Mucosa of rectum (tissue), 2 donors: ENCODE measurements at regions not wholly inside any gene's neighbourhood (a gene's known extent, or its start where the extent isn't known, plus 50 kb on each side); places are given as distances from the start of the nearest gene placed in this dataset.

Source experiments
- H3K27ac ChIP-seq, 2 donors: one replicate each; pipeline ENCODE4 v1.7.0; 2013; ENCODE audit warnings: inconsistent platforms in 2 of 2, low read depth in 2 of 2, low read length in 2 of 2
- H3K27me3 ChIP-seq, 2 donors: one replicate each; pipeline ENCODE4 v1.7.0; 2013; ENCODE audit warnings: low read length in 2 of 2; ENCODE audit not compliant: control insufficient read depth in 2 of 2, insufficient read depth in 2 of 2
- H3K36me3 ChIP-seq, 2 donors: one replicate each; pipeline ENCODE4 v1.7.0; 2013; ENCODE audit warnings: low read length in 2 of 2; ENCODE audit not compliant: control insufficient read depth in 2 of 2, insufficient read depth in 2 of 2
- H3K4me1 ChIP-seq, 2 donors: one replicate each; pipeline ENCODE4 v1.7.0; 2013; ENCODE audit warnings: low read length in 2 of 2, mild to moderate bottlenecking in 1 of 2; ENCODE audit not compliant: control insufficient read depth in 2 of 2, insufficient read depth in 2 of 2
- H3K4me3 ChIP-seq, 2 donors: one replicate each; pipeline ENCODE4 v1.7.0; 2013; ENCODE audit warnings: low read length in 2 of 2
- H3K9ac ChIP-seq, 2 donors: one replicate each; pipeline ENCODE4 v1.7.0; 2013; ENCODE audit warnings: low read length in 2 of 2, low read depth in 1 of 2, mild to moderate bottlenecking in 1 of 2
- H3K9me3 ChIP-seq, 2 donors: one replicate each; pipeline ENCODE4 v1.7.0; 2013; ENCODE audit warnings: low read length in 2 of 2; ENCODE audit not compliant: control insufficient read depth in 2 of 2
- donor health status: healthy.
- donor health status: Normal muscosa, but diverticular disease.

DNA sequence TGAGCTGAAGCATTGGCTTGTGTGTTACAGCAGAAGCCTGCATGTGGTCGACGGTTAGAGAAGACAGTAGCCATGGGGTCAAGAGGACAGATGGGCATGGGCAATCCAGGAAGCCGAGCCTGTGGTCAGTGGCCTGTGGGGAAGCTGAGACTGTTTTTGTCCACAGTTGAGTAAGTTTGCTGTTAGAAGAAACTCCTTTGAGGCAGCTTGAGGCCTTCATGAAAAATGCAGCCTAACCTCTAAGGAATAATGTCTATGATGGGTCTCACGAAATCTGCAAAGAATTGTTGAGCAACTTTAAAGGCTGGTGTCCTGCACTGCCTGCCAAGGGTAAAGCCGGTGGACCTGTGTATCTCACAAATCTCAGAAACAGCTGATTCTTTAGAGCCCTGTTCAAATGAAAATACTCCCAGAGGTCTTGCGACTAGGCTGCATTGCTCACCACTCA, 322.4 kb downstream of the SETD4 start:
- H3K4me1 ChIP-seq: no peaks in the 10 kb centered on the region
- H3K9ac ChIP-seq: no peak overlapping the region
- no peaks in the 10 kb centered on the region for H3K27me3 ChIP-seq
- no peak overlapping the region for H3K27ac ChIP-seq
- H3K36me3 ChIP-seq: no peaks in the 10 kb centered on the region
- peaks cover 0 to 2% of the 10 kb centered on the region in 2 donors for H3K9me3 ChIP-seq
- H3K4me3 ChIP-seq: no peak overlapping the region

- no peak overlapping the region for H3K4me3 ChIP-seq
- no peaks in the 10 kb centered on the region for H3K36me3 ChIP-seq
- peaks cover 0 to 2% of the 10 kb centered on the region in 2 donors for H3K9me3 ChIP-seq
- no peak overlapping the region for H3K27ac ChIP-seq
- H3K4me1 ChIP-seq: no peaks in the 10 kb centered on the region
- no peaks in the 10 kb centered on the region for H3K27me3 ChIP-seq
- H3K9ac ChIP-seq: no peak overlapping the region
These were observed 322.9 kb downstream of the SETD4 start for GRCh38 chr21:35737449-35737848.

- no peak overlapping the region for H3K27ac ChIP-seq
- no peak overlapping the region for H3K9ac ChIP-seq
- no peaks in the 10 kb centered on the region for H3K27me3 ChIP-seq
- no peaks in the 10 kb centered on the region for H3K36me3 ChIP-seq
- H3K4me3 ChIP-seq: no peak overlapping the region
- H3K9me3 ChIP-seq: no peaks in the 10 kb centered on the region
- no peaks in the 10 kb centered on the region for H3K4me1 ChIP-seq
These were observed 327.5 kb downstream of the SETD4 start for GRCh38 chr21:35732788-35733187.

GRCh38 chr21:35730325-35730724, 330.0 kb downstream of the SETD4 start:
- no peak overlapping the region for H3K9ac ChIP-seq
- H3K27ac ChIP-seq: no peak overlapping the region
- no peaks in the 10 kb centered on the region for H3K4me1 ChIP-seq
- no peaks in the 10 kb centered on the region for H3K36me3 ChIP-seq
- H3K27me3 ChIP-seq: no peaks in the 10 kb centered on the region
- H3K9me3 ChIP-seq: no peaks in the 10 kb centered on the region
- H3K4me3 ChIP-seq: no peak overlapping the region

- H3K4me1 ChIP-seq: no peaks in the 10 kb centered on the region
- no peaks in the 10 kb centered on the region for H3K36me3 ChIP-seq
- no peak overlapping the region for H3K27ac ChIP-seq
- no peak overlapping the region for H3K4me3 ChIP-seq
- no peak overlapping the region for H3K9ac ChIP-seq
- H3K9me3 ChIP-seq: no peaks in the 10 kb centered on the region
- no peaks in the 10 kb centered on the region for H3K27me3 ChIP-seq
These were observed 332.5 kb downstream of the SETD4 start for GRCh38 chr21:35727830-35728229.

DNA sequence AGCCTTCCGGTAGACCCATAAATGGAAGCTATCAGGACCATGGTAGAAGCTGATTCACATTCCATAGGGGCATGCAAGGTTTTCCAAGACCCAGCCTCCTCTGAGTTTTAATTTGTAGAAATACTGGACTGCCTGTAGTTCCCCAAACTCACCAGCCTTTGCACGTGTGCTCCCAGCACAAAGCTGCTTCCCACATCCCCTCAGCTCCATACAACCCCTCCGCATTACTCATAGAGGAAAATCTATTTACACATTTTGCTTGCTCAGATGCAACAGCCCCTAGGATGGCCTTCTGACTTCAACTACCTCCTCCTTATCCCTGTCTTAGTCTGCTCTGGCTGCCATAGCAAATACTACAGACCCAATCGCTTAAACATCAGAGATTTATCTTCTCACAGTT, 336.2 kb downstream of the SETD4 start:
- Histone ChIP-seq H3K4me1 (no peaks in the 10 kb centered on the region), H3K27ac (no peak overlapping the region), H3K27me3 (no peaks in the 10 kb centered on the region), H3K9ac (no peak overlapping the region), H3K4me3 (no peak overlapping the region), H3K36me3 (no peaks in the 10 kb centered on the region), H3K9me3 (no peaks in the 10 kb centered on the region)

GRCh38 chr21:35721701-35722100, 338.6 kb downstream of the SETD4 start:
- no peak overlapping the region for H3K9ac ChIP-seq
- no peaks in the 10 kb centered on the region for H3K36me3 ChIP-seq
- H3K27ac ChIP-seq: no peak overlapping the region
- no peaks in the 10 kb centered on the region for H3K4me1 ChIP-seq
- no peaks in the 10 kb centered on the region for H3K27me3 ChIP-seq
- H3K9me3 ChIP-seq: no peaks in the 10 kb centered on the region
- H3K4me3 ChIP-seq: no peak overlapping the region

GRCh38 chr21:35720208-35720731, 340.1 kb downstream of the SETD4 start:
- no peaks in the 10 kb centered on the region for H3K36me3 ChIP-seq
- no peaks in the 10 kb centered on the region for H3K4me1 ChIP-seq
- no peak overlapping the region for H3K9ac ChIP-seq
- H3K27me3 ChIP-seq: no peaks in the 10 kb centered on the region
- H3K9me3 ChIP-seq: no peaks in the 10 kb centered on the region
- H3K27ac ChIP-seq: no peak overlapping the region
- no peak overlapping the region for H3K4me3 ChIP-seq

- H3K4me3 ChIP-seq: no peak overlapping the region
- H3K27ac ChIP-seq: no peak overlapping the region
- no peaks in the 10 kb centered on the region for H3K9me3 ChIP-seq
These were observed 341.2 kb downstream of the SETD4 start for GRCh38 chr21:35719080-35719479.

DNA sequence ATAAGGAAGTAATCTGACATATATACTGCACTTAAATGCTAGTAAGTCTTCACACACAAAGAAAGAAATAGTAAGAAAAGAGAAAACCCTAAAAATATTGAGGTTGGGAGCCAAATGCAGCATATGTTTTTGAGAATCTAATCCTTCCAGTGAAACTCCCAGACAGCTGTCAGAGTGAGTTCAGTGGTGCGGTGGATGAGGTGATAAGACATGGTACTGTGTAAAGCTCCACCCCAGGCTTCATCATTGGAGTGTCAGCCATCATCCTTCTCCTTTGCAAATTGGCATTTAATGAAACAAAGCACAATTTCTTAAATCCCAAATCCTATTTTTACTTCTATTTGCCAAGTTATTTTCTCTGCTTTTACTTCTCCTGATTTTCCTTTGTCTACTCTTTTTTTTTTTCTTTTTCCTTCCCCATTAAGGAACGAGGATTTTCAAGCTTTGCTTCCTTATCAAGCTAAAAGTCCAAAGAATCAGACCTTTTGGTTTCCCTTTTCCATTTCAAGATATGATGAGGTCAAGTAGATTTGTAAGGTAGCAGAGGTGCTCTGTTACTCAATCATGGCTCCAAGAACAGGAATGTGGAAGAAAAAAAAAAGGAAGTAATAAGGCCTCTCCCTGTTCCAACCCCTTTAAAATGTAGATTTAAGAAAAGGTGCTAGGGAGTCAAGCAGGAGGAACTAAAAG, 343.3 kb downstream of the SETD4 start:
- Histone ChIP-seq H3K9ac (no peak overlapping the region), H3K9me3 (no peaks in the 10 kb centered on the region), H3K27me3 (peaks cover 0 to 4% of the 10 kb centered on the region in 2 donors), H3K4me3 (no peak overlapping the region), H3K4me1 (no peaks in the 10 kb centered on the region), H3K27ac (no peak overlapping the region), H3K36me3 (no peaks in the 10 kb centered on the region)

More at GRCh38 chr21:35719080-35719479, 341.2 kb downstream of the SETD4 start:
- Histone ChIP-seq H3K27me3 (peaks cover 0 to 4% of the 10 kb centered on the region in 2 donors), H3K36me3 (no peaks in the 10 kb centered on the region), H3K9ac (no peak overlapping the region), H3K4me1 (no peaks in the 10 kb centered on the region)
